T47D (cell line): ENCODE measurements at regions not wholly inside any gene's neighbourhood (a gene's known extent, or its start where the extent isn't known, plus 50 kb on each side); places are given as distances from the start of the nearest gene placed in this dataset.
A peak's percentile ranks its signal among the peaks of the same experiment; 100 is the strongest.
"Not testable (repeated sequence)": the region's sequence is repeated elsewhere in the genome, so short reads cannot be mapped to it uniquely, and the experiment has no call there.

ENCODE experiments used
- DNase-seq, 2 experiments: peaks; one replicate each; pipeline versions ENCODE4 v3.0.0 to v3.0.0-alpha.2; 2011 to 2012; ENCODE audit warnings: low read depth in 1 of 2, low spot score in 1 of 2
- JUND ChIP-seq: IDR thresholded peaks from 2 replicates; pipeline ENCODE4 v1.6.1; 2012; ENCODE audit warnings: low read depth
- in situ Hi-C: cut with HindIII; loops from 2 replicates; pipeline ENCODE4 v1.10.0; 2016; ENCODE audit warnings: low sequenced_read_pairs, low pct_unique_long_range_greater_than_20kb

GRCh38 chr1:60818969-60819701, 263.2 kb upstream of the NFIA start:
- no peak for TF ChIP-seq JUND
- in situ Hi-C loops, result no loop called here
- DNase-seq, result no peak

- in situ Hi-C loops, result no loop called here
- DNase-seq, result no peak
- no peak for TF ChIP-seq JUND
These were observed 269.3 kb upstream of the NFIA start for GRCh38 chr1:60813071-60813470.

DNA sequence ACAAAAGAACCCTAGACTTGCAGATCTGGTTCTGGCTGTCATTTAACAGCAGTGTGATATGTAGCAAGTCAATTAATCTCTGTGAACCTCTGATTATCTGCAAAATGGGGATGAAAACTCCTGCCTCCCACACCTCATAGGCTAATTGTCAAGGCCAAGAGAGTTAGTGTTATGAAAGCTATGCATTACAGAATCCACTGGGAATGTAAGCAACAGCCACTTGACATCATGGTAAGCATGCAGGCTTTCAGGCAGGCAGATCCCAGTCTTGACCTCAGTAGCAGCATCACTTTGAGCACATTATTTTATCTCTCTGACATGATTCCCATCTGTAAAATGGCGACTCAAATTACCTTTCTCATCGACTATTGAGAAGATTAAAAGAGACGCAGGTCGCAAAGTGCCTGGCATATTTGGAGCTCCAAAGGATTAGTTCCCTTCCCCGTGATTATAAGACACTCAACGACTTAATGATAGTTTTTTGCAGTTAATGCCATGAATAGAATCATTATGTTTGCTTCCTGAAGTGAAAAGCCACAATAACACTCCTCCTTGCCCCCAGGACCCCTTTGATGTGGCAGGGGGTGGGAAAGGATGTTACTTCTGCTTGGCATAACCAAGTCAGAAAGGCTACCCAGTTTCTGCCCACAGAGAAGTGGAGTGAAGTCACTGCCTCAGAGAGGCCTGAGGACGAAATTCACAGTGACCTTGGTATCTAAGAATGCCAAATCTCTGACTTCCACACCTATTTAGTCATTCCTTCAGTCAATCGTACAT, 273.0 kb upstream of the NFIA start:
- in situ Hi-C loops, result no loop called here
- no peak for DNase-seq
- no peak for TF ChIP-seq JUND

DNA sequence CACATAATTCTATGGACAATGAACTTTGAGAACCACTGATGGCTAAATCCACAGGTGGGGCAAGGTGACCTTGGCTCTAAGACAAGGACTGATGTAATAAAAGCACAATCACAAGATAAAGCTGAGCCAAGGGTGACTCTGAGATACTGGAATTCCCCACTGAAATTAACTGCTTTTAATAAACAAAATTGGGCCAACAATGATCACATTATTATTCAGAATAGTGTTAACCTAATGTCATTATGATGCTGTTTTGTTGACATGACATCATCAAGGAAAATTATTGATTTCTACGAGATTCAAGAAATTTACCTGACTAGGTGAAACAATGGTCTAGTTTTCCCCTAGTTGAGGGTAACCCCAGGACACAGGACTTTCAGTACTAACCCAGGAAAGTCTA, 273.7 kb upstream of the NFIA start:
- DNase-seq, result no peak
- TF ChIP-seq JUND, result no peak
- in situ Hi-C loops, result no loop called here

DNA sequence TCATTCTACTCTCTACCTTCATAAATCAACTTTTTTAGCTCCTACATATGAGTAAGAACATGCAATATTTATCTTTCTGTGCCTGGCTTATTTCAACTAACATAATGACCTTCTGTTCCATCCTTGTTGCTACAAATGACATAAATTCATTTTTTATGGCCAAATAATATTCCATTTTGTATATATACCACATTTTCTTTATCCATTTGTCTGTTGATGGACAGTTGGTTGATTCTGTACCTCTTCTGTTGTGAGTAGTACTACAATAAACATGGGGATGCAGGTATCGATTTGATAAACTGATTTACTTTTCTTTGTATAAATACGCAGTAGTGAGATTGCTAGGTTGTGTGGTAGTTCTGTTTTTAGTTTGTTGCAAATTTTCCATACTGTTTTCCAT, 279.5 kb upstream of the NFIA start:
- in situ Hi-C loops, result no loop called here
- TF ChIP-seq JUND, result no peak

DNA sequence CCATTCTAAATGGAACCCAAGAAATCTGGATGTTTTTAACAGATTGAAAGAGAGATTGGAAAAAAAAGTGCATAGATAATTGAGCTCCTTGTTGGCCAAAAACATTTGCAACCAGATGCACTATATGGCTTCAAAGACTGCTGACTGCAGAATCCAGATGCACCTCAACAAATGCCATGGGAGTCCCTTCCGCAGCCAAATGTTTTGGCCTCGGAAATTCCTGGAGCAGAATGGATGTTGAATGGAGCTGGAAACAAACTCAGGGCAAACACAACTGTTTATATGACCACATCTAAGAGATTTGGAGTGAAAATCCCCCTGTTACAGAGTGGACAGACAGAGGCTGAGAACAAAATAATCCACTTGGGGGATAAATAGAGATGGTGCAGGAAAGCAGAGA, 285.0 kb upstream of the NFIA start:
- in situ Hi-C loops, result no loop called here
- no peak for DNase-seq
- no peak for TF ChIP-seq JUND

More for the DNA sequence above, 279.5 kb upstream of the NFIA start:
- DNase-seq, result no peak

GRCh38 chr1:60791226-60791625, 291.1 kb upstream of the NFIA start:
- no peak for TF ChIP-seq JUND
- no peak for DNase-seq
- in situ Hi-C loops, result no loop called here

- in situ Hi-C loops, DNase-seq: not testable (repeated sequence)
These were observed 309.3 kb upstream of the NFIA start for GRCh38 chr1:60773099-60773498.

- no peak for DNase-seq
- in situ Hi-C loops, result no loop called here
- TF ChIP-seq JUND, result no peak
These were observed 313.3 kb upstream of the NFIA start for GRCh38 chr1:60769082-60769481.

DNA sequence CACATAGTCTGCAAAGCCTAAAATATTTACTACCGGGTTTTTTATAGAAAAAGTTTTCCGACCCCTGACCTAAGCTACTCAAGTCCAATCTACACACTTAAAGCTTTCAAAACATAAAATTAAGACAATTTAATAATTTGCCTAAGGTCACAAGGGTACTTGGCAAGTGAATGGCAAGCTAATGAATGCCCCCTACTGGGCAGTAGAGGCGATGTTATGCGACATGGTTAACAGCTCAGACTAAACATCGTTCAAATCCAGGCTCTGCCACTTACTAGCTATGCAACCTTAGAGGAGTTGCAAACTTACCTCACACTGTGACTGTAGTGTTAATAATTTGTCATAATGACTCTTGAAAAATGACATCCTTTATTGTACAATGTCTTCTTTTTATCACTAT, 317.2 kb upstream of the NFIA start:
- in situ Hi-C loops, result no loop called here
- no peak for TF ChIP-seq JUND
- DNase-seq, result peak in 1 of 2 experiments; percentile 36

DNA sequence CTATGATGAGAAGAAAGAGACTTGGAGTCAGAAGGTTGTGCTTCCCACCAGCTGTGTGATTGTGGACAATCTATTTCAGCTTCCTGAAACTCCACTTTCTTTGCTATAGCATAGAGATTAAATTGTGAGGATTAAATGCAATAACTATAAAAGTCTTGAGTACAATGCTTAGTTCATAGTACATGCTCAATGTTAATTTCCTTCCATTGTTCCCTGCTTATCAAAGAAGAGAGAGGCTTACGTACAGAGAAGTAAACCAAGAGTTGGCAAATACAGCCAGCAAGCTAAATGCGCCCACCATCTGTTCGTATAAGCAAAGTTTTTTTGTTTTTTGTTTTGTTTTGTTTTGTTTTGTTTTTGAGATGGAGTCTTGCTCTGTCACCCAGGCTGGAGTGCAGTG, 317.9 kb upstream of the NFIA start:
- in situ Hi-C loops, result no loop called here
- no peak for DNase-seq
- TF ChIP-seq JUND, result no peak

GRCh38 chr1:60763741-60764140, 318.6 kb upstream of the NFIA start:
- in situ Hi-C loops, result no loop called here
- no peak for TF ChIP-seq JUND
- DNase-seq, result no peak

DNA sequence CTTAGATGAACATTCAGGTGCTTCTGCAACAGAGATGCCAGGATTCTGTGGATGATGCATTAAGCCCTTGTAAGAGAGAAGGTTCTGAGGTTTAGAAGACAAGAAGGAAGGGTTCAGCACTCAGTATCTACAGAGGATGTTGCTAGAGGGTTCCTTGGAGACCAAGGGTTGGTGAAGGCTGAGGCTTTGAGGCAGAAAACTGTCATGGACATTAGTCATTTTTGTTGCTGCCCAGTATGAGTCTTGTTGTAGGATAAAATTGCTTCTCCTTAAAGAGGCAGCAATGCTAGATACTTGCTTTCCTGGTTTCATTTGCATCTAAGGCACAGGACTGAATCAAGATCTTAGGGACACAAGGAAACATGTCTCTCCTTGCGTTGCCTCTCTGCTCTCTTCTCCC, 319.4 kb upstream of the NFIA start:
- in situ Hi-C loops, result no loop called here
- DNase-seq, result no peak
- TF ChIP-seq JUND, result no peak
